NCI-H2081 treated with DMSO at 0.1 percent for 48 hours (cell line): ENCODE measurements at regions not wholly inside any gene's neighbourhood (a gene's known extent, or its start where the extent isn't known, plus 50 kb on each side); places are given as distances from the start of the nearest gene placed in this dataset.
"Not testable (repeated sequence)": the region's sequence is repeated elsewhere in the genome, so short reads cannot be mapped to it uniquely, and the experiment has no call there.

Experiments used
- DNase-seq: peaks from one replicate; lab custom pipeline; 2025; lab: John Stamatoyannopoulos, UW

GRCh38 chr5:117800261-117800660 is 1188.1 kb downstream of the DTWD2 start:
- no peak for DNase-seq

- DNase-seq: no peak
Observed at GRCh38 chr5:117794847-117795246, 1193.5 kb downstream of the DTWD2 start.

- no peak for DNase-seq
Observed at GRCh38 chr5:117793963-117794362, 1194.4 kb downstream of the DTWD2 start.

GRCh38 chr5:117792476-117792875 is 1195.9 kb downstream of the DTWD2 start:
- no peak for DNase-seq

- DNase-seq: no peak
Observed at GRCh38 chr5:117788596-117788995, 1199.8 kb downstream of the DTWD2 start.

- DNase-seq: no peak
Observed at GRCh38 chr5:117779171-117779570, 1204.5 kb upstream of the SEMA6A start.

GRCh38 chr5:117776977-117777376 is 1202.4 kb upstream of the SEMA6A start:
- DNase-seq: no peak

GRCh38 chr5:117769877-117770276 is 1195.3 kb upstream of the SEMA6A start:
- no peak for DNase-seq

GRCh38 chr5:117763271-117763670 is 1188.6 kb upstream of the SEMA6A start:
- no peak for DNase-seq

GRCh38 chr5:117761186-117761585 is 1186.6 kb upstream of the SEMA6A start:
- no peak for DNase-seq

- DNase-seq: no peak
Observed at GRCh38 chr5:117759849-117760499, 1185.4 kb upstream of the SEMA6A start.

- DNase-seq: no peak
Observed at GRCh38 chr5:117752403-117752802, 1177.8 kb upstream of the SEMA6A start.

GRCh38 chr5:117748336-117748735 is 1173.7 kb upstream of the SEMA6A start:
- DNase-seq: no peak

- no peak for DNase-seq
Observed at GRCh38 chr5:117743337-117743736, 1168.7 kb upstream of the SEMA6A start.

GRCh38 chr5:117741655-117742206 is 1167.1 kb upstream of the SEMA6A start:
- no peak for DNase-seq

- DNase-seq: no peak
Observed at GRCh38 chr5:117740268-117740667, 1165.6 kb upstream of the SEMA6A start.

- no peak for DNase-seq
Observed at GRCh38 chr5:117738571-117738970, 1163.9 kb upstream of the SEMA6A start.

GRCh38 chr5:117736698-117737097 is 1162.1 kb upstream of the SEMA6A start:
- DNase-seq: no peak

- no peak for DNase-seq
Observed at GRCh38 chr5:117734056-117734455, 1159.4 kb upstream of the SEMA6A start.

GRCh38 chr5:117733051-117733450 is 1158.4 kb upstream of the SEMA6A start:
- DNase-seq: no peak

GRCh38 chr5:117732264-117732663 is 1157.6 kb upstream of the SEMA6A start:
- DNase-seq: no peak

GRCh38 chr5:117731446-117731845 is 1156.8 kb upstream of the SEMA6A start:
- DNase-seq: peak; percentile 48

GRCh38 chr5:117720784-117721183 is 1146.2 kb upstream of the SEMA6A start:
- not testable (repeated sequence) for DNase-seq

GRCh38 chr5:117719413-117719812 is 1144.8 kb upstream of the SEMA6A start:
- DNase-seq: no peak
